Activated CD8-positive, alpha-beta memory T cell treated with anti-CD3 and anti-CD28 coated beads for 1 hour (primary cell): ENCODE measurements at regions not wholly inside any gene's neighbourhood (a gene's known extent, or its start where the extent isn't known, plus 50 kb on each side); places are given as distances from the start of the nearest gene placed in this dataset.
"Not testable (repeated sequence)": the region's sequence is repeated elsewhere in the genome, so short reads cannot be mapped to it uniquely, and the experiment has no call there.

Source experiments
- DNase-seq, 2 donors: peaks; one replicate each; pipeline ENCODE4 v3.0.0-alpha.2; 2020; ENCODE audit warnings: low read depth in 1 of 2; ENCODE audit errors: extremely low read depth in 1 of 2

GRCh38 chr12:8389296-8389695 is 66.5 kb upstream of the CLEC6A start:
- not testable (repeated sequence) for DNase-seq

GRCh38 chr12:8390001-8390777 is 65.6 kb upstream of the CLEC6A start:
- DNase-seq, result peak in 1 of 2 donors; percentile 62

- DNase-seq, result peak; percentile 11 to 62
Measured at GRCh38 chr12:8396225-8397071, 59.3 kb upstream of the CLEC6A start.

GRCh38 chr12:8397378-8397777 is 58.4 kb upstream of the CLEC6A start:
- not testable (repeated sequence) for DNase-seq

GRCh38 chr12:8399496-8400034 is 56.2 kb upstream of the CLEC6A start:
- DNase-seq, result not testable (repeated sequence)

- DNase-seq, result not testable (repeated sequence)
Measured at GRCh38 chr12:8403834-8404233, 51.9 kb upstream of the CLEC6A start.

GRCh38 chr12:8404341-8404740 is 51.4 kb upstream of the CLEC6A start:
- DNase-seq, result not testable (repeated sequence)
